Keratinocyte (primary cell): ENCODE measurements at regions not wholly inside any gene's neighbourhood (a gene's known extent, or its start where the extent isn't known, plus 50 kb on each side); places are given as distances from the start of the nearest gene placed in this dataset.

ENCODE experiments used
- DNase-seq: peaks from one replicate; pipeline ENCODE4 v3.0.0-alpha.2; 2011; ENCODE audit warnings: low read depth, missing footprints, low spot score
- FAIRE-seq: peaks from 2 replicates; lab custom pipeline; 2011; peaks lifted over from hg19 to GRCh38; lab: Jason Lieb, UNC
- H2AFZ ChIP-seq: 2 replicates; pipeline ENCODE4 v1.6.0; 2012; ENCODE audit warnings: low read length, control low read depth, inconsistent platforms; ENCODE audit not compliant: control insufficient read depth
- H3K27ac ChIP-seq: 2 replicates; pipeline ENCODE4 v1.5.1; 2011; ENCODE audit warnings: low read length; ENCODE audit not compliant: control insufficient read depth, insufficient read depth
- H3K27me3 ChIP-seq: 3 replicates; pipeline ENCODE4 v1.6.0; 2011; ENCODE audit warnings: low read length; ENCODE audit not compliant: control insufficient read depth, insufficient read depth; ENCODE audit errors: extremely low read depth
- H3K36me3 ChIP-seq, 2 experiments: 2 replicates in 1 of 2; 3 replicates in 1 of 2; pipeline ENCODE4 v1.5.1; 2011; ENCODE audit warnings: low read length in 2 of 2, mild to moderate bottlenecking in 1 of 2; ENCODE audit not compliant: control insufficient read depth in 2 of 2, insufficient read depth in 2 of 2; ENCODE audit errors: extremely low read depth in 1 of 2
- H3K4me1 ChIP-seq: 3 replicates; pipeline ENCODE4 v1.5.1; 2011; ENCODE audit warnings: low read length; ENCODE audit not compliant: control insufficient read depth, insufficient read depth; ENCODE audit errors: extremely low read depth
- H3K4me2 ChIP-seq: 3 replicates; pipeline ENCODE4 v1.6.0; 2011; ENCODE audit warnings: low read depth, low read length; ENCODE audit not compliant: control insufficient read depth, insufficient read depth; ENCODE audit errors: extremely low read depth
- H3K4me3 ChIP-seq, 3 experiments: fragments of 200-600 bp in 1 of 3; sonication (generic) in 1 of 3; 2 replicates in 2 of 3; 3 replicates in 1 of 3; pipeline ENCODE4 v1.5.1; 2011 to 2016; ENCODE audit warnings: low read length in 3 of 3, mild to moderate bottlenecking in 3 of 3, control low read depth in 2 of 3, inconsistent platforms in 1 of 3, low read depth in 1 of 3, mixed read lengths in 1 of 3, mixed run types in 1 of 3, moderate library complexity in 1 of 3; ENCODE audit not compliant: control insufficient read depth in 2 of 3, insufficient read depth in 2 of 3; ENCODE audit errors: extremely low read depth in 1 of 3
- H3K79me2 ChIP-seq: 2 replicates; pipeline ENCODE4 v1.6.0; 2012; ENCODE audit warnings: low read length; ENCODE audit not compliant: control insufficient read depth, insufficient read depth
- H3K9ac ChIP-seq: 3 replicates; pipeline ENCODE4 v1.6.0; 2011; ENCODE audit warnings: low read length; ENCODE audit not compliant: control insufficient read depth, insufficient read depth; ENCODE audit errors: extremely low read depth
- H3K9me1 ChIP-seq: 3 replicates; pipeline ENCODE4 v1.6.0; 2011; ENCODE audit warnings: low read length; ENCODE audit not compliant: control insufficient read depth, insufficient read depth; ENCODE audit errors: extremely low read depth
- H3K9me3 ChIP-seq: 2 replicates; pipeline ENCODE4 v1.5.1; 2012; ENCODE audit warnings: low read depth, low read length; ENCODE audit not compliant: control insufficient read depth
- H4K20me1 ChIP-seq: 3 replicates; pipeline ENCODE4 v1.6.0; 2011; ENCODE audit warnings: low read length; ENCODE audit not compliant: control insufficient read depth, insufficient read depth; ENCODE audit errors: extremely low read depth
- EZH2 ChIP-seq: IDR thresholded peaks from one replicate; pipeline ENCODE4 v1.6.1; 2012; ENCODE audit warnings: inconsistent platforms, mild to moderate bottlenecking, low read length, moderate library complexity
- dilution Hi-C: fragments of 300-500 bp; cut with MboI; formaldehyde crosslinking; loops from one replicate; pipeline ENCODE4 v1.7.0; 2020; ENCODE audit warnings: low sequenced_read_pairs; ENCODE audit not compliant: extremely low pct_ligation_motif_present
- TF ChIP-seq, protein P1 (sequence below), 3 experiments: IDR thresholded peaks in 1 of 3; conservative IDR thresholded peaks in 1 of 3; optimal IDR thresholded peaks in 1 of 3; 2 replicates in 2 of 3; 3 replicates in 1 of 3; pipeline versions ENCODE3 to v1.5.1; 2011; ENCODE audit warnings: low read length in 3 of 3, mild to moderate bottlenecking in 3 of 3, moderate library complexity in 2 of 3, control low read depth in 1 of 3, inconsistent platforms in 1 of 3; ENCODE audit not compliant: insufficient read depth in 2 of 3; ENCODE audit errors: extremely low read depth in 1 of 3

DNA sequence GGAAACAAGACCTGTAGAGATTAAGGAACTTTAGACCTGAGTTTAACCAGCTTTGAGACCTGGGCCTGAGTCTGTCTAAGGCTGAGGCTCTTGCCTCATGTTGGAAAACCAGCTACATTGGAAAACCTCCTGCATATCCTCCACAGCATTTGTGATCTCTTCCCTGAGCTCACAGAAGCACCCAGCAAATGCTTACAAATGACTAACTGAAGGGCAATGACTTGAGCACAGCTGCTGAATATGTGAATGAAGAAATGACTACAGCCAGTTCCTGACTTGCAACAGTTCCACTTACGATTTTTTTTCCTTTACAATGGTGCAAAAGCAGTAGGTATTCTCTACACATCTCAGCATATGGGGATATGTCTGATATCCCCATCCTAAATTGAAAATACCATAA lies 112.4 kb upstream of the RREB1 start:
- H3K4me2 ChIP-seq = no peak overlapping the region
- H3K36me3 ChIP-seq = no peaks in the 10 kb centered on the region
- FAIRE-seq = no peak
- no peaks in the 10 kb centered on the region for H3K27me3 ChIP-seq
- no peaks in the 10 kb centered on the region for H3K9me1 ChIP-seq
- no peak overlapping the region for H3K9ac ChIP-seq
- no peak for DNase-seq
- TF ChIP-seq, protein P1, sequence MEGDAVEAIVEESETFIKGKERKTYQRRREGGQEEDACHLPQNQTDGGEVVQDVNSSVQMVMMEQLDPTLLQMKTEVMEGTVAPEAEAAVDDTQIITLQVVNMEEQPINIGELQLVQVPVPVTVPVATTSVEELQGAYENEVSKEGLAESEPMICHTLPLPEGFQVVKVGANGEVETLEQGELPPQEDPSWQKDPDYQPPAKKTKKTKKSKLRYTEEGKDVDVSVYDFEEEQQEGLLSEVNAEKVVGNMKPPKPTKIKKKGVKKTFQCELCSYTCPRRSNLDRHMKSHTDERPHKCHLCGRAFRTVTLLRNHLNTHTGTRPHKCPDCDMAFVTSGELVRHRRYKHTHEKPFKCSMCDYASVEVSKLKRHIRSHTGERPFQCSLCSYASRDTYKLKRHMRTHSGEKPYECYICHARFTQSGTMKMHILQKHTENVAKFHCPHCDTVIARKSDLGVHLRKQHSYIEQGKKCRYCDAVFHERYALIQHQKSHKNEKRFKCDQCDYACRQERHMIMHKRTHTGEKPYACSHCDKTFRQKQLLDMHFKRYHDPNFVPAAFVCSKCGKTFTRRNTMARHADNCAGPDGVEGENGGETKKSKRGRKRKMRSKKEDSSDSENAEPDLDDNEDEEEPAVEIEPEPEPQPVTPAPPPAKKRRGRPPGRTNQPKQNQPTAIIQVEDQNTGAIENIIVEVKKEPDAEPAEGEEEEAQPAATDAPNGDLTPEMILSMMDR (optimal IDR thresholded peaks at IDR 0.05 in 1 of 3, IDR thresholded peaks at IDR 0.05 in 1 of 3, conservative IDR thresholded peaks at IDR 0.05 in 1 of 3; ENCODE audit: extremely low read depth in 1 of 3, insufficient read depth in 2 of 3, low read length in 3 of 3) = no peak
- no peak for TF ChIP-seq EZH2
- H4K20me1 ChIP-seq = no peaks in the 10 kb centered on the region
- no peaks in the 10 kb centered on the region for H3K4me1 ChIP-seq
- H3K4me3 ChIP-seq = no peak overlapping the region
- H3K79me2 ChIP-seq = no peaks in the 10 kb centered on the region
- dilution Hi-C loops = no loop called here
- H3K9me3 ChIP-seq = no peaks in the 10 kb centered on the region
- no peak overlapping the region for H3K27ac ChIP-seq
- H2AFZ ChIP-seq = no peak overlapping the region

DNA sequence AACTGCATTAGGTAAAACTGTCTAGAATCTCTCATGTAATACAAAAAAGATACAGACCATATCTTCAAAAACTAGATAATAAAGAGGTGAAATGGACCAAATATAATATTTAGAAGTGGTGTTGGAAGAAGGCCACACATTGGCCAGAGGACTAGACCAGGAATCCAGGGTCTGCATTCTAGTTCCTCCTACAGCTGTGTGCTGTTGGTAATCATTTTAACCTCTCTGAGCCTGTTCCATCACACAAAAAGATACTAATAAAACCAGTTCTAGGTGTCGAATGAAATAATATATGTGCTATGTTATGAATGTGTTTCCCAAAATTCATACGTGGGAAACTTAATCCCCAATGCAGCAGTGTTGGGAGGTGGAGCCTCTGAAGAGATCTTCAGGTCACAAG lies 111.6 kb upstream of the RREB1 start:
- no peaks in the 10 kb centered on the region for H4K20me1 ChIP-seq
- no peaks in the 10 kb centered on the region for H3K27me3 ChIP-seq
- H3K9me1 ChIP-seq = no peaks in the 10 kb centered on the region
- H3K9me3 ChIP-seq = no peaks in the 10 kb centered on the region
- no peak for FAIRE-seq
- dilution Hi-C loops = no loop called here
- no peaks in the 10 kb centered on the region for H3K36me3 ChIP-seq
- no peak overlapping the region for H3K4me3 ChIP-seq
- H3K79me2 ChIP-seq = no peaks in the 10 kb centered on the region
- H2AFZ ChIP-seq = no peak overlapping the region
- no peak overlapping the region for H3K27ac ChIP-seq
- no peak overlapping the region for H3K9ac ChIP-seq
- no peak overlapping the region for H3K4me2 ChIP-seq
- TF ChIP-seq, protein P1 (optimal IDR thresholded peaks at IDR 0.05 in 1 of 3, IDR thresholded peaks at IDR 0.05 in 1 of 3, conservative IDR thresholded peaks at IDR 0.05 in 1 of 3; ENCODE audit: extremely low read depth in 1 of 3, insufficient read depth in 2 of 3, low read length in 3 of 3) = no peak
- TF ChIP-seq EZH2 = no peak
- H3K4me1 ChIP-seq = no peaks in the 10 kb centered on the region
- DNase-seq = no peak
